ENCODE measurements at regions not wholly inside any gene's neighbourhood (a gene's known extent, or its start where the extent isn't known, plus 50 kb on each side); places are given as distances from the start of the nearest gene placed in this dataset.

GRCh38 chr7:119712886-119713462, 560.0 kb upstream of the KCND2 start:
- H3K27ac Mint-ChIP-seq, result peak overlapping the region; percentile 2
- H3K27me3 Mint-ChIP-seq, result no peaks in the 10 kb centered on the region
- DNase-seq (ENCODE audit: low spot score, unreplicated experiment), result no peak
- H3K4me3 Mint-ChIP-seq (ENCODE audit: low read depth), result no peak overlapping the region
- peaks cover 7% of the 10 kb centered on the region for H3K9me3 Mint-ChIP-seq (ENCODE audit: low read depth)
- TF ChIP-seq CTCF (IDR thresholded peaks at IDR 0.05; ENCODE audit: unreplicated experiment), result no peak
- H3K36me3 Mint-ChIP-seq (ENCODE audit: insufficient read depth), result no peaks in the 10 kb centered on the region
- no peaks in the 10 kb centered on the region for H3K4me1 Mint-ChIP-seq (ENCODE audit: low read depth)

GRCh38 chr7:119713606-119714005, 559.4 kb upstream of the KCND2 start:
- Mint-ChIP-seq H3K9me3 (ENCODE audit: low read depth) (peaks cover 7% of the 10 kb centered on the region), H3K27ac (peak overlapping the region; percentile 2), H3K4me3 (ENCODE audit: low read depth) (no peak overlapping the region), H3K4me1 (ENCODE audit: low read depth) (no peaks in the 10 kb centered on the region), H3K27me3 (no peaks in the 10 kb centered on the region), H3K36me3 (ENCODE audit: insufficient read depth) (no peaks in the 10 kb centered on the region)
- no peak for DNase-seq (ENCODE audit: low spot score, unreplicated experiment)
- no peak for TF ChIP-seq CTCF (IDR thresholded peaks at IDR 0.05; ENCODE audit: unreplicated experiment)

- H3K4me3 Mint-ChIP-seq (ENCODE audit: low read depth), result no peak overlapping the region
- H3K27ac Mint-ChIP-seq, result no peak overlapping the region
- H3K4me1 Mint-ChIP-seq (ENCODE audit: low read depth), result peaks cover 16% of the 10 kb centered on the region
- TF ChIP-seq CTCF (IDR thresholded peaks at IDR 0.05; ENCODE audit: unreplicated experiment), result no peak
- no peaks in the 10 kb centered on the region for H3K36me3 Mint-ChIP-seq (ENCODE audit: insufficient read depth)
- H3K9me3 Mint-ChIP-seq (ENCODE audit: low read depth), result no peaks in the 10 kb centered on the region
- no peak for DNase-seq (ENCODE audit: low spot score, unreplicated experiment)
- H3K27me3 Mint-ChIP-seq, result peaks cover 3% of the 10 kb centered on the region
These were observed 552.4 kb upstream of the KCND2 start for GRCh38 chr7:119720541-119720940.

GRCh38 chr7:119724041-119724792, 548.8 kb upstream of the KCND2 start:
- Mint-ChIP-seq H3K36me3 (ENCODE audit: insufficient read depth) (no peaks in the 10 kb centered on the region), H3K27me3 (peaks cover 3% of the 10 kb centered on the region), H3K9me3 (ENCODE audit: low read depth) (no peaks in the 10 kb centered on the region), H3K4me1 (ENCODE audit: low read depth) (peaks cover 16% of the 10 kb centered on the region), H3K4me3 (ENCODE audit: low read depth) (no peak overlapping the region), H3K27ac (peak overlapping the region; percentile 7)
- TF ChIP-seq CTCF (IDR thresholded peaks at IDR 0.05; ENCODE audit: unreplicated experiment), result no peak
- no peak for DNase-seq (ENCODE audit: low spot score, unreplicated experiment)

- no peaks in the 10 kb centered on the region for H3K9me3 Mint-ChIP-seq (ENCODE audit: low read depth)
- TF ChIP-seq CTCF (IDR thresholded peaks at IDR 0.05; ENCODE audit: unreplicated experiment), result no peak
- no peaks in the 10 kb centered on the region for H3K36me3 Mint-ChIP-seq (ENCODE audit: insufficient read depth)
These were observed 539.7 kb upstream of the KCND2 start for GRCh38 chr7:119733127-119733879.

More at GRCh38 chr7:119733127-119733879, 539.7 kb upstream of the KCND2 start:
- H3K4me1 Mint-ChIP-seq (ENCODE audit: low read depth), result peaks cover 4% of the 10 kb centered on the region
- no peaks in the 10 kb centered on the region for H3K27me3 Mint-ChIP-seq
- no peak overlapping the region for H3K27ac Mint-ChIP-seq
- no peak for DNase-seq (ENCODE audit: low spot score, unreplicated experiment)
- no peak overlapping the region for H3K4me3 Mint-ChIP-seq (ENCODE audit: low read depth)
